ENCODE measurements at regions not wholly inside any gene's neighbourhood (a gene's known extent, or its start where the extent isn't known, plus 50 kb on each side); places are given as distances from the start of the nearest gene placed in this dataset.

DNA sequence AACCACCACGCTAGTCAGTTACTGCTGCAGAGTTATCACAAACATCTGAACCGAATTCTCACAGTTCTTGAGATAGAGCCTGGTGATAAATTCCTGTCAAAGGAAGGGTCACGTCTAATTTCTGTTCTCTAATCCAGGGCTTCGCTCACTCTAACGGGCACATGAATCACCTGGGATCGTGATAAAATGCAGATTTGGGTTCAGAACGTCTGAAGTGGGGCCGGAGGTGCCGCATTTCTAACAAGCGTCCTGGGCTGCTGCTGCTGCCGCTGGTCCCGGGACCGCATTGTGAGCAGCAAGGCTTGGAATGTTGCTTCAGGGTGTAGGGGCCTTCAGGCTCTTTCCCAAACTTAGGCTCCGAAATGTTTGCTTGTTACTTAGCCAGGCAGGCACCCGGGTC, 264.1 kb downstream of the CDC5L start:
- TF ChIP-seq, protein P1, sequence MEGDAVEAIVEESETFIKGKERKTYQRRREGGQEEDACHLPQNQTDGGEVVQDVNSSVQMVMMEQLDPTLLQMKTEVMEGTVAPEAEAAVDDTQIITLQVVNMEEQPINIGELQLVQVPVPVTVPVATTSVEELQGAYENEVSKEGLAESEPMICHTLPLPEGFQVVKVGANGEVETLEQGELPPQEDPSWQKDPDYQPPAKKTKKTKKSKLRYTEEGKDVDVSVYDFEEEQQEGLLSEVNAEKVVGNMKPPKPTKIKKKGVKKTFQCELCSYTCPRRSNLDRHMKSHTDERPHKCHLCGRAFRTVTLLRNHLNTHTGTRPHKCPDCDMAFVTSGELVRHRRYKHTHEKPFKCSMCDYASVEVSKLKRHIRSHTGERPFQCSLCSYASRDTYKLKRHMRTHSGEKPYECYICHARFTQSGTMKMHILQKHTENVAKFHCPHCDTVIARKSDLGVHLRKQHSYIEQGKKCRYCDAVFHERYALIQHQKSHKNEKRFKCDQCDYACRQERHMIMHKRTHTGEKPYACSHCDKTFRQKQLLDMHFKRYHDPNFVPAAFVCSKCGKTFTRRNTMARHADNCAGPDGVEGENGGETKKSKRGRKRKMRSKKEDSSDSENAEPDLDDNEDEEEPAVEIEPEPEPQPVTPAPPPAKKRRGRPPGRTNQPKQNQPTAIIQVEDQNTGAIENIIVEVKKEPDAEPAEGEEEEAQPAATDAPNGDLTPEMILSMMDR (IDR thresholded peaks at IDR 0.05) = no peak
- TF ChIP-seq FOXM1 (IDR thresholded peaks at IDR 0.05; ENCODE audit: low read depth) = no peak

Measured in SK-N-SH (cell line).